Nephron (organoid): ENCODE measurements at regions not wholly inside any gene's neighbourhood (a gene's known extent, or its start where the extent isn't known, plus 50 kb on each side); places are given as distances from the start of the nearest gene placed in this dataset.
"Not testable (repeated sequence)": the region's sequence is repeated elsewhere in the genome, so short reads cannot be mapped to it uniquely, and the experiment has no call there.

Experiments
- H3K27ac Mint-ChIP-seq, 3 experiments: 2 replicates each; pipeline ENCODE4 v1.8.0; 2020; ENCODE audit warnings: mixed read lengths in 3 of 3, mild to moderate bottlenecking in 2 of 3, moderate library complexity in 1 of 3
- H3K27me3 Mint-ChIP-seq: 2 replicates; pipeline ENCODE4 v1.8.0; 2021; ENCODE audit warnings: low read depth, mild to moderate bottlenecking, moderate library complexity, mixed read lengths
- H3K36me3 Mint-ChIP-seq: 2 replicates; pipeline ENCODE4 v1.8.0; 2020; ENCODE audit warnings: low read depth, mixed read lengths
- H3K4me1 Mint-ChIP-seq: 2 replicates; pipeline ENCODE4 v1.8.0; 2020; ENCODE audit warnings: mixed read lengths
- H3K4me3 Mint-ChIP-seq, 3 experiments: 2 replicates each; pipeline ENCODE4 v1.8.0; 2020; ENCODE audit warnings: mild to moderate bottlenecking in 3 of 3, mixed read lengths in 3 of 3, moderate library complexity in 2 of 3
- H3K9me3 Mint-ChIP-seq: 2 replicates; pipeline ENCODE4 v1.8.0; 2020; ENCODE audit warnings: mixed read lengths
- CTCF ChIP-seq, 3 experiments: fragments of 200-600 bp; sonication (generic); IDR thresholded peaks; one replicate each; pipeline ENCODE4 v1.5.0; 2021; ENCODE audit warnings: antibody characterized with exemption in 3 of 3; ENCODE audit not compliant: unreplicated experiment in 3 of 3

- H3K4me3 Mint-ChIP-seq: no peak overlapping the region
- H3K4me1 Mint-ChIP-seq: no peaks in the 10 kb centered on the region
- H3K9me3 Mint-ChIP-seq: peaks cover 33% of the 10 kb centered on the region
- peaks cover 5% of the 10 kb centered on the region for H3K36me3 Mint-ChIP-seq
- H3K27ac Mint-ChIP-seq: no peak overlapping the region
- peaks cover 4% of the 10 kb centered on the region for H3K27me3 Mint-ChIP-seq
- TF ChIP-seq CTCF (IDR thresholded peaks at IDR 0.05; ENCODE audit: unreplicated experiment in 3 of 3): no peak
Observed at GRCh38 chr18:8882632-8883408, 177.5 kb downstream of the MTCL1 start.

GRCh38 chr18:8883409-8883668 is 178.0 kb downstream of the MTCL1 start:
- H3K4me3 Mint-ChIP-seq: no peak overlapping the region
- peaks cover 36% of the 10 kb centered on the region for H3K9me3 Mint-ChIP-seq
- H3K27ac Mint-ChIP-seq: no peak overlapping the region
- peaks cover 4% of the 10 kb centered on the region for H3K27me3 Mint-ChIP-seq
- H3K36me3 Mint-ChIP-seq: peaks cover 5% of the 10 kb centered on the region
- H3K4me1 Mint-ChIP-seq: no peaks in the 10 kb centered on the region
- no peak for TF ChIP-seq CTCF (IDR thresholded peaks at IDR 0.05; ENCODE audit: unreplicated experiment in 3 of 3)

- H3K27me3 Mint-ChIP-seq, H3K36me3 Mint-ChIP-seq, H3K4me1 Mint-ChIP-seq, H3K4me3 Mint-ChIP-seq, H3K27ac Mint-ChIP-seq: not testable (repeated sequence)
- peaks cover 34% of the 10 kb centered on the region for H3K9me3 Mint-ChIP-seq
Observed at GRCh38 chr18:8887877-8888276, 182.5 kb downstream of the MTCL1 start.

- no peak overlapping the region for H3K27ac Mint-ChIP-seq
- no peaks in the 10 kb centered on the region for H3K27me3 Mint-ChIP-seq
- H3K9me3 Mint-ChIP-seq: peaks cover 32% of the 10 kb centered on the region
- no peak overlapping the region for H3K4me3 Mint-ChIP-seq
- H3K36me3 Mint-ChIP-seq: no peaks in the 10 kb centered on the region
- no peaks in the 10 kb centered on the region for H3K4me1 Mint-ChIP-seq
- TF ChIP-seq CTCF (IDR thresholded peaks at IDR 0.05; ENCODE audit: unreplicated experiment in 3 of 3): no peak
Observed at GRCh38 chr18:8889489-8889888, 184.1 kb downstream of the MTCL1 start.

GRCh38 chr18:8890503-8890902 is 185.1 kb downstream of the MTCL1 start:
- H3K36me3 Mint-ChIP-seq, H3K4me1 Mint-ChIP-seq, H3K27me3 Mint-ChIP-seq, H3K4me3 Mint-ChIP-seq: not testable (repeated sequence)
- peak overlapping the region; percentile 73 to 78 (median 76) for H3K27ac Mint-ChIP-seq
- H3K9me3 Mint-ChIP-seq: peaks cover 30% of the 10 kb centered on the region

- no peak overlapping the region for H3K4me3 Mint-ChIP-seq
- H3K36me3 Mint-ChIP-seq: no peaks in the 10 kb centered on the region
- no peaks in the 10 kb centered on the region for H3K4me1 Mint-ChIP-seq
- peak overlapping the region; percentile 73 to 78 (median 76) for H3K27ac Mint-ChIP-seq
- no peaks in the 10 kb centered on the region for H3K27me3 Mint-ChIP-seq
- H3K9me3 Mint-ChIP-seq: peaks cover 26% of the 10 kb centered on the region
- no peak for TF ChIP-seq CTCF (IDR thresholded peaks at IDR 0.05; ENCODE audit: unreplicated experiment in 3 of 3)
Observed at GRCh38 chr18:8890957-8891464, 185.7 kb downstream of the MTCL1 start.

GRCh38 chr18:8893221-8893620 is 187.9 kb downstream of the MTCL1 start:
- Mint-ChIP-seq H3K4me3 (no peak overlapping the region), H3K27ac (no peak overlapping the region), H3K4me1 (no peaks in the 10 kb centered on the region), H3K9me3 (peaks cover 11% of the 10 kb centered on the region), H3K27me3 (no peaks in the 10 kb centered on the region), H3K36me3 (no peaks in the 10 kb centered on the region)
- TF ChIP-seq CTCF (IDR thresholded peaks at IDR 0.05; ENCODE audit: unreplicated experiment in 3 of 3): no peak
